ENCODE measurements at regions not wholly inside any gene's neighbourhood (a gene's known extent, or its start where the extent isn't known, plus 50 kb on each side); places are given as distances from the start of the nearest gene placed in this dataset.

GRCh38 chr12:24404086-24404815, 454.8 kb upstream of the SOX5 start:
- Histone ChIP-seq H3K27me3 (ENCODE audit: control insufficient read depth, insufficient read depth, low read length) (no peaks in the 10 kb centered on the region), H3K79me2 (no peaks in the 10 kb centered on the region), H2AFZ (no peak overlapping the region), H3K9ac (no peak overlapping the region), H3K36me3 (ENCODE audit: control insufficient read depth, insufficient read depth, low read length) (no peaks in the 10 kb centered on the region), H3K4me1 (no peaks in the 10 kb centered on the region), H3K4me3 (ENCODE audit: low read depth, low read length) (no peak overlapping the region), H3K4me2 (ENCODE audit: low read length) (no peak overlapping the region), H3K27ac (no peak overlapping the region), H3K9me3 (ENCODE audit: control insufficient read depth, low read length) (no peaks in the 10 kb centered on the region)
- no peak for TF ChIP-seq CTCF (IDR thresholded peaks at IDR 0.05)

- H3K4me3 ChIP-seq (ENCODE audit: low read depth, low read length): no peak overlapping the region
These were observed 451.1 kb upstream of the SOX5 start for GRCh38 chr12:24400533-24400932.

GRCh38 chr12:24398605-24399004, 449.1 kb upstream of the SOX5 start:
- H3K4me3 ChIP-seq (ENCODE audit: low read depth, low read length): no peak overlapping the region
- H3K27ac ChIP-seq: no peak overlapping the region
- no peaks in the 10 kb centered on the region for H3K36me3 ChIP-seq (ENCODE audit: control insufficient read depth, insufficient read depth, low read length)
- no peaks in the 10 kb centered on the region for H3K4me1 ChIP-seq
- no peak overlapping the region for H3K4me2 ChIP-seq (ENCODE audit: low read length)
- TF ChIP-seq CTCF (IDR thresholded peaks at IDR 0.05): no peak
- H3K9ac ChIP-seq: no peak overlapping the region
- H3K79me2 ChIP-seq: no peaks in the 10 kb centered on the region
- H2AFZ ChIP-seq: no peak overlapping the region
- no peaks in the 10 kb centered on the region for H3K9me3 ChIP-seq (ENCODE audit: control insufficient read depth, low read length)
- H3K27me3 ChIP-seq (ENCODE audit: control insufficient read depth, insufficient read depth, low read length): no peaks in the 10 kb centered on the region

More at GRCh38 chr12:24400533-24400932, 451.1 kb upstream of the SOX5 start:
- H3K4me2 ChIP-seq (ENCODE audit: low read length): no peak overlapping the region
- H3K4me1 ChIP-seq: no peaks in the 10 kb centered on the region
- no peak overlapping the region for H3K9ac ChIP-seq
- no peak overlapping the region for H3K27ac ChIP-seq
- H3K79me2 ChIP-seq: no peaks in the 10 kb centered on the region
- no peak overlapping the region for H2AFZ ChIP-seq
- H3K27me3 ChIP-seq (ENCODE audit: control insufficient read depth, insufficient read depth, low read length): no peaks in the 10 kb centered on the region
- no peaks in the 10 kb centered on the region for H3K36me3 ChIP-seq (ENCODE audit: control insufficient read depth, insufficient read depth, low read length)
- no peak for TF ChIP-seq CTCF (IDR thresholded peaks at IDR 0.05)
- no peaks in the 10 kb centered on the region for H3K9me3 ChIP-seq (ENCODE audit: control insufficient read depth, low read length)

- H2AFZ ChIP-seq: no peak overlapping the region
- H3K4me1 ChIP-seq: no peaks in the 10 kb centered on the region
- no peaks in the 10 kb centered on the region for H3K9me3 ChIP-seq (ENCODE audit: control insufficient read depth, low read length)
- no peak overlapping the region for H3K4me3 ChIP-seq (ENCODE audit: low read depth, low read length)
- no peak overlapping the region for H3K4me2 ChIP-seq (ENCODE audit: low read length)
- H3K9ac ChIP-seq: no peak overlapping the region
- H3K27ac ChIP-seq: no peak overlapping the region
- H3K27me3 ChIP-seq (ENCODE audit: control insufficient read depth, insufficient read depth, low read length): no peaks in the 10 kb centered on the region
- no peaks in the 10 kb centered on the region for H3K36me3 ChIP-seq (ENCODE audit: control insufficient read depth, insufficient read depth, low read length)
- no peak for TF ChIP-seq CTCF (IDR thresholded peaks at IDR 0.05)
- no peaks in the 10 kb centered on the region for H3K79me2 ChIP-seq
These were observed 446.8 kb upstream of the SOX5 start for GRCh38 chr12:24396224-24396623.

GRCh38 chr12:24394246-24394645, 444.8 kb upstream of the SOX5 start:
- no peaks in the 10 kb centered on the region for H3K79me2 ChIP-seq
- H3K36me3 ChIP-seq (ENCODE audit: control insufficient read depth, insufficient read depth, low read length): no peaks in the 10 kb centered on the region
- no peak for TF ChIP-seq CTCF (IDR thresholded peaks at IDR 0.05)
- H2AFZ ChIP-seq: no peak overlapping the region
- H3K4me1 ChIP-seq: no peaks in the 10 kb centered on the region
- H3K4me3 ChIP-seq (ENCODE audit: low read depth, low read length): no peak overlapping the region
- no peaks in the 10 kb centered on the region for H3K27me3 ChIP-seq (ENCODE audit: control insufficient read depth, insufficient read depth, low read length)
- H3K27ac ChIP-seq: no peak overlapping the region
- H3K4me2 ChIP-seq (ENCODE audit: low read length): no peak overlapping the region
- no peak overlapping the region for H3K9ac ChIP-seq
- H3K9me3 ChIP-seq (ENCODE audit: control insufficient read depth, low read length): no peaks in the 10 kb centered on the region
